Tibial nerve (tissue), 4 donors: ENCODE measurements at regions not wholly inside any gene's neighbourhood (a gene's known extent, or its start where the extent isn't known, plus 50 kb on each side); places are given as distances from the start of the nearest gene placed in this dataset.

Source experiments
- DNase-seq, 2 donors: peaks; one replicate each; pipeline ENCODE4 v3.0.0-alpha.2; 2019; ENCODE audit warnings: low spot score in 2 of 2
- H3K27ac ChIP-seq, 4 donors: fragments of 200-600 bp; sonication (generic) in 3 of 4; one replicate each; pipeline ENCODE4 v1.5.1; 2017 to 2019; ENCODE audit warnings: mild to moderate bottlenecking in 1 of 4
- H3K27me3 ChIP-seq, 2 donors: fragments of 200-600 bp; sonication (generic) in 1 of 2; one replicate each; pipeline versions ENCODE4 v1.5.1 to v1.6.0; 2017 to 2019
- H3K36me3 ChIP-seq, 3 donors: fragments of 200-600 bp; sonication (generic); one replicate each; pipeline ENCODE4 v1.5.1; 2018 to 2019
- H3K4me1 ChIP-seq, 4 donors: fragments of 200-600 bp; sonication (generic) in 3 of 4; one replicate each; pipeline ENCODE4 v1.5.1; 2017 to 2019
- H3K4me3 ChIP-seq, 4 donors: fragments of 200-600 bp; sonication (generic) in 3 of 4; one replicate each; pipeline ENCODE4 v1.5.1; 2017 to 2019; ENCODE audit warnings: mild to moderate bottlenecking in 1 of 4, moderate library complexity in 1 of 4
- H3K9me3 ChIP-seq, 4 donors: fragments of 200-600 bp; sonication (generic) in 3 of 4; one replicate each; pipeline ENCODE4 v1.5.1; 2017 to 2019
- EP300 ChIP-seq, 2 donors: sonication (generic); formaldehyde crosslinking; IDR thresholded peaks; one replicate each; pipeline ENCODE4 v1.6.1; 2017; ENCODE audit warnings: antibody characterized with exemption in 2 of 2, mild to moderate bottlenecking in 1 of 2
- POLR2A ChIP-seq, 2 donors: fragments of 450-650 bp; IDR thresholded peaks; one replicate each; pipeline ENCODE4 v1.6.1; 2017; ENCODE audit warnings: antibody characterized with exemption in 2 of 2, mild to moderate bottlenecking in 2 of 2, moderate library complexity in 2 of 2
- WGBS, 2 donors: methylation state at CpG; one replicate each; pipeline ENCODE4 v1.1.5; 2018; 5-methylcytosine and 5-hydroxymethylcytosine counted together
- TF ChIP-seq, protein P1 (sequence below), 5 experiments: fragments of 200-600 bp in 3 of 5; fragments of 450-650 bp in 2 of 5; sonication (generic) in 3 of 5; IDR thresholded peaks; one replicate each; pipeline ENCODE4 v1.5.1; 2016 to 2019; ENCODE audit warnings: antibody characterized with exemption in 5 of 5, mild to moderate bottlenecking in 3 of 5, moderate library complexity in 2 of 5

DNA sequence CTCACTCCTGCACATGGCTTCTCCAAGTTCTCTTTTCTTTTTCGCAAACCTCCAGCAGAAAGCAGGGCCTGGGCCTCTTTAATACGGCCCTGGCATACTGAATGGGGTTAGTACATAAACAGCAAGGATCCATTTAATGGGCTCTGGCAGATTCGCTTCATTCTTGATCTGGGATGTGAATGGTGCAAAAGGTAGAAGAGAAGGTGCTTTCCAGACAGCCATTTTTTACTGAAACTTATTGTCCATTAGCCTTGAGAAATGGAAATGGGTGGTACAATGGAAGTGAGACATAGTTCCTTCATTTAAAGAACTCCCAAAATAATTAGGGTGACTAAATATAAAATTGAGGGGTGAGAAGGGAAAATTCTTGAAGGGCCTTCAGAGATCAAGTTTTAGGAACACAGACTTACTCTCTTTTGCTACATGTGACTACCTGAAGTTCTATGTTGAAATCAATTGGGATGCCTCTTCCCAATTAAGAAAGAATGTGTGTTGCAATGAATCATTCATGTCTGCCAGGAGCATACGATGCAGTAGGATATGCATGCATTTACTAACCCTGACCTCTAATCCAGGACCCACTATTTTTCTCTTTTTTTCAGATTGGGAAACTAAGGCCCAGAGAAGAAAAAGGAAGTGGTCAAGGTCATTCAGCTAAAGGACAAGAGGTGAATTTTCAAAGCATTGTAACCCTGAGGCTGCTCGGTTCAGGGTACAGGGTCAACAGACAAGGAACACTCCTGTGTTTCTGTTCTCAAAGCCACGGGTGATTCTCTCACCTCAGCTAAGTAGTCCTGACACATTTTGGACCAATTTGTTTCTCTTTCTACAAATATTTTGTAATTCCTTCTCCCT, 144.1 kb downstream of the BBOX1 start:
- Histone ChIP-seq H3K36me3 (no peaks in the 10 kb centered on the region), H3K9me3 (no peaks in the 10 kb centered on the region), H3K4me1 (peaks cover 0 to 28% (median 0%) of the 10 kb centered on the region in 4 donors), H3K27me3 (no peaks in the 10 kb centered on the region), H3K27ac (no peak overlapping the region), H3K4me3 (no peak overlapping the region)
- DNase-seq, result no peak
- no peak for TF ChIP-seq EP300 (IDR thresholded peaks at IDR 0.05)
- TF ChIP-seq, protein P1, sequence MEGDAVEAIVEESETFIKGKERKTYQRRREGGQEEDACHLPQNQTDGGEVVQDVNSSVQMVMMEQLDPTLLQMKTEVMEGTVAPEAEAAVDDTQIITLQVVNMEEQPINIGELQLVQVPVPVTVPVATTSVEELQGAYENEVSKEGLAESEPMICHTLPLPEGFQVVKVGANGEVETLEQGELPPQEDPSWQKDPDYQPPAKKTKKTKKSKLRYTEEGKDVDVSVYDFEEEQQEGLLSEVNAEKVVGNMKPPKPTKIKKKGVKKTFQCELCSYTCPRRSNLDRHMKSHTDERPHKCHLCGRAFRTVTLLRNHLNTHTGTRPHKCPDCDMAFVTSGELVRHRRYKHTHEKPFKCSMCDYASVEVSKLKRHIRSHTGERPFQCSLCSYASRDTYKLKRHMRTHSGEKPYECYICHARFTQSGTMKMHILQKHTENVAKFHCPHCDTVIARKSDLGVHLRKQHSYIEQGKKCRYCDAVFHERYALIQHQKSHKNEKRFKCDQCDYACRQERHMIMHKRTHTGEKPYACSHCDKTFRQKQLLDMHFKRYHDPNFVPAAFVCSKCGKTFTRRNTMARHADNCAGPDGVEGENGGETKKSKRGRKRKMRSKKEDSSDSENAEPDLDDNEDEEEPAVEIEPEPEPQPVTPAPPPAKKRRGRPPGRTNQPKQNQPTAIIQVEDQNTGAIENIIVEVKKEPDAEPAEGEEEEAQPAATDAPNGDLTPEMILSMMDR (IDR thresholded peaks at IDR 0.05), result no peak
- TF ChIP-seq POLR2A (IDR thresholded peaks at IDR 0.05), result no peak
- 74% methylated on average over 6 of the region's 6 CpGs for WGBS, 2 donors

DNA sequence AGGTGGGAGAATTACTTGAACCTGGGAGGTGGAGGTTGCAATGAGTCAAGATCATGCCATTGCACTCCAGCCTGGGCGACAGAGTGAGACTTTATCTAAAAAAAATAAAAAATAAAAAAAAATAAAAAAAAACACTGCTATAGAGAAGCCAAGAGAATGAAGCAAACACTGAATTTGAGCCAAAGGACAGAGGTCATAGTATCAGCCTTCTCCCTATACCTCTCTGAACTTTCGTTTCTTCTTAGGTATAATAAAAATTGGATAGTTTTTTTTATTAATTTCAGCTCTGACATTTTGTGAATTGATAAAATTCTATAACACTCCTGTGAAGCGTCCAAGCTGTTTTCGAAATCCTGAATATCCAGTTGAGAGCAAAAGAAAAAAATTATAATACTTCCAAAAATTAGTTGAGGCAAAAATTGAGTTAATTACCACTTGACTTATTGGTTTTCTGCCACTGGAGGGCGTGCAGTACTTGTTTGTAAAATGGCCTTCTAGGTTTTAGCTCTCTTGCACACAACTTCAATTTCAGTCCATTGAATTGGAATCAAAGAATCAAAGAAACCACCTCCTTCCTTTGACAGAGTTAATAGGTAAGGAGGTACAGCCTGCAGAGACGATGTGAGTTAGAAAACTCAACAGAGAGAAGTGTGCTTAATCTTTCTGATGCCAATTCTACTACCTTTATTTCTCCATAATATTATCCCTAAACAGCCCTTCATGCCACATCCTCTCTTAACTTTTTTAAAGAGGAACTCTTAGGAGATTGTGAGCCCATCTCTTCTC, 143.2 kb downstream of the BBOX1 start:
- TF ChIP-seq, protein P1 (IDR thresholded peaks at IDR 0.05), result peak; percentile 56 to 83 (median 66)
- TF ChIP-seq EP300 (IDR thresholded peaks at IDR 0.05), result no peak
- no peak for TF ChIP-seq POLR2A (IDR thresholded peaks at IDR 0.05)
- Histone ChIP-seq H3K27me3 (no peaks in the 10 kb centered on the region), H3K9me3 (no peaks in the 10 kb centered on the region), H3K36me3 (no peaks in the 10 kb centered on the region), H3K4me3 (no peak overlapping the region), H3K4me1 (peaks cover 0 to 36% (median 1%) of the 10 kb centered on the region in 4 donors), H3K27ac (no peak overlapping the region)
- WGBS, 2 donors, result 28 to 32% methylated on average over 6 of the region's 6 CpGs
- DNase-seq, result peak; percentile 28 to 88

DNA sequence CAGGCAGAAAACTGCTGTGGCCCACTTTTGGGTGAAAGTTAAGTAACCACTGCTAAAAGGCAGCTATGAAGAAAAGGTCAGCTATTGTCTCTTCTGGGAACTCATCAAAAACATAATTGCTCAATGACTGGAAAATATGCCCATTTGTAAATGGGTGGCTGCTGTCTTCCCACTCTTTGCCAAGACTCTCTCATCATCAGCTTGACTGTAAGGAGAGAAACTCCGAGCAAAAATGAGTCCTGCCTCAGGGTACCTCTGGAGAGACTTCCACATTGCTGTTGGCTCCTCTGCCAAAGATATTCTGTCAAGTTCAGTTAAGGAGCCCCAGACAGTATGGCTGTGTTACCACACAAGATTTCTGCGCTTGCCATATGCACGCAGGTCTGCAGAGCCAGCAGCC, 138.7 kb downstream of the BBOX1 start:
- no peaks in the 10 kb centered on the region for H3K9me3 ChIP-seq
- H3K4me1 ChIP-seq, result peaks cover 0 to 37% (median 6%) of the 10 kb centered on the region in 4 donors
- TF ChIP-seq EP300 (IDR thresholded peaks at IDR 0.05) (no peak), POLR2A (IDR thresholded peaks at IDR 0.05) (no peak)
- TF ChIP-seq, protein P1 (IDR thresholded peaks at IDR 0.05), result no peak
- WGBS, 2 donors, result 63 to 75% methylated on average over 3 of the region's 3 CpGs
- H3K36me3 ChIP-seq, result no peaks in the 10 kb centered on the region
- H3K27ac ChIP-seq, result peak overlapping the region in 2 of 4 donors; percentile 44 to 84
- no peaks in the 10 kb centered on the region for H3K27me3 ChIP-seq
- DNase-seq, result no peak
- H3K4me3 ChIP-seq, result no peak overlapping the region

DNA sequence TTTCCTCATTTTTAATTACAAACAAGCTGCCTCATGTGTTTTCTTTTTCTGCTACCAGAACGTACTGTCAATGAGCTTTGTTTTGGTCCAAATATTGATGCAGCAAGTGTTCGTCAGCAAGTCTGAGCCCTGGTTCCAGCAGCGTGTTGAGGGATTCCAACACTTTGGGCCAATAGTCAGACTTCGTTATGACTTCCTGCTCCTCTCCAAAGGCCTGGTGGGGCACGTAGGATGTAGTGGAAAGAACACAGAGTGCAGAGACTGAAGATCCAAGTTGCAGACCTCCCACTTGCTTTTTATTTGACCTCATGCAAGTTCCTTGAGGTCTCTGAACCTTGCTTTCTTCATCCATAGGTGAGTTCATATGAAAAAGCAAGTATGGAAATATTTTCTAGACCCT, 138.2 kb downstream of the BBOX1 start:
- peak overlapping the region in 2 of 4 donors; percentile 44 to 84 for H3K27ac ChIP-seq

More for the DNA sequence above, 138.2 kb downstream of the BBOX1 start:
- no peak overlapping the region for H3K4me3 ChIP-seq
- H3K36me3 ChIP-seq, result no peaks in the 10 kb centered on the region
- no peaks in the 10 kb centered on the region for H3K27me3 ChIP-seq
- DNase-seq, result peak in 1 of 2 donors; percentile 38
- H3K9me3 ChIP-seq, result no peaks in the 10 kb centered on the region
- 51 to 72% methylated on average over 5 of the region's 5 CpGs for WGBS, 2 donors
- TF ChIP-seq, protein P1 (IDR thresholded peaks at IDR 0.05), result no peak
- TF ChIP-seq EP300 (IDR thresholded peaks at IDR 0.05), result peak in 1 of 2 donors; percentile 59
- peaks cover 0 to 35% (median 6%) of the 10 kb centered on the region in 4 donors for H3K4me1 ChIP-seq
